Lung (tissue), 11 donors: ENCODE measurements at regions not wholly inside any gene's neighbourhood (a gene's known extent, or its start where the extent isn't known, plus 50 kb on each side); places are given as distances from the start of the nearest gene placed in this dataset.

Source experiments
- ATAC-seq: fragments of 200-7000 bp; cut with Tn5 transposase; one replicate; pipeline ENCODE4 v1.9.1; 2020; ENCODE audit warnings: moderate number of reproducible peaks; ENCODE audit not compliant: insufficient read depth, low FRiP score
- DNase-seq, 3 donors: peaks; one replicate each; pipeline ENCODE4 v3.0.0-alpha.2; 2013 to 2017
- H3K27ac ChIP-seq, 2 donors: one replicate each; pipeline ENCODE4 v1.5.1; 2013; ENCODE audit warnings: mild to moderate bottlenecking in 2 of 2, moderate library complexity in 2 of 2, control low read depth in 1 of 2, inconsistent platforms in 1 of 2, low read depth in 1 of 2, low read length in 1 of 2
- H3K27me3 ChIP-seq, 3 donors: one replicate each; pipeline ENCODE4 v1.5.1; 2013; ENCODE audit warnings: low read length in 2 of 3; ENCODE audit not compliant: control insufficient read depth in 3 of 3, insufficient read depth in 3 of 3
- H3K36me3 ChIP-seq, 4 donors: one replicate each; pipeline ENCODE4 v1.5.1; 2013; ENCODE audit warnings: low read length in 4 of 4, mild to moderate bottlenecking in 1 of 4, moderate library complexity in 1 of 4; ENCODE audit not compliant: control insufficient read depth in 4 of 4, insufficient read depth in 4 of 4
- H3K4me1 ChIP-seq, 5 donors: one replicate each; pipeline ENCODE4 v1.5.1; 2013; ENCODE audit warnings: low read length in 5 of 5, mild to moderate bottlenecking in 2 of 5, moderate library complexity in 1 of 5; ENCODE audit not compliant: control insufficient read depth in 5 of 5, insufficient read depth in 5 of 5
- H3K4me3 ChIP-seq: one replicate; pipeline ENCODE4 v1.5.1; 2013; ENCODE audit warnings: mild to moderate bottlenecking, control low read depth, moderate library complexity
- H3K9ac ChIP-seq, 2 donors: one replicate each; pipeline ENCODE4 v1.5.1; 2013; ENCODE audit warnings: low read length in 2 of 2, control low read depth in 1 of 2; ENCODE audit not compliant: insufficient read depth in 1 of 2
- H3K9me3 ChIP-seq, 4 donors: one replicate each; pipeline ENCODE4 v1.5.1; 2013; ENCODE audit warnings: low read length in 3 of 4, mild to moderate bottlenecking in 1 of 4, moderate library complexity in 1 of 4; ENCODE audit not compliant: control insufficient read depth in 4 of 4, insufficient read depth in 3 of 4
- CTCF ChIP-seq: IDR thresholded peaks from 2 replicates; pipeline ENCODE4 v1.5.1; 2012; ENCODE audit warnings: mild to moderate bottlenecking; ENCODE audit errors: control extremely low read depth, extremely low read depth
- WGBS, 2 donors: extraction: QIAGEN DNeasy Blood & Tissue Kit; methylation state at CpG; one replicate each; pipeline ENCODE4 v1.1.7; 2013; 5-methylcytosine and 5-hydroxymethylcytosine counted together
- donor health status: control.
- donor health status: control.
- donor health status: Bipolar disorder and iron deficiency.
- donor health status: healthy.
- donor health status: DM: yes; HTN: yes; CAD: no.

- H3K4me3 ChIP-seq = no peak overlapping the region
- peaks cover 0 to 17% (median 0%) of the 10 kb centered on the region in 3 donors for H3K27me3 ChIP-seq
- H3K4me1 ChIP-seq = peaks cover 0 to 6% (median 0%) of the 10 kb centered on the region in 5 donors
- 58 to 61% methylated on average over 2 of the region's 2 CpGs for WGBS, 2 donors
- H3K9ac ChIP-seq = no peak overlapping the region
- ATAC-seq (no peak), DNase-seq (no peak)
- TF ChIP-seq CTCF = no peak
- no peak overlapping the region for H3K27ac ChIP-seq
- H3K9me3 ChIP-seq = peaks cover 0 to 3% (median 0%) of the 10 kb centered on the region in 4 donors
- no peaks in the 10 kb centered on the region for H3K36me3 ChIP-seq
These were observed 217.2 kb upstream of the NCAM1 start for GRCh38 chr11:112744041-112744440.

- no peak overlapping the region for H3K9ac ChIP-seq
- ATAC-seq (no peak), DNase-seq (no peak)
- H3K36me3 ChIP-seq = no peaks in the 10 kb centered on the region
- H3K27ac ChIP-seq = no peak overlapping the region
- H3K9me3 ChIP-seq = peaks cover 0 to 3% (median 0%) of the 10 kb centered on the region in 4 donors
- WGBS, 2 donors = 68 to 77% methylated on average over 6 of the region's 6 CpGs
- peaks cover 0 to 13% (median 0%) of the 10 kb centered on the region in 3 donors for H3K27me3 ChIP-seq
- no peak overlapping the region for H3K4me3 ChIP-seq
- TF ChIP-seq CTCF = no peak
- H3K4me1 ChIP-seq = peaks cover 0 to 14% (median 0%) of the 10 kb centered on the region in 5 donors
These were observed 215.2 kb upstream of the NCAM1 start for GRCh38 chr11:112745973-112746372.

GRCh38 chr11:112748252-112748651, 213.0 kb upstream of the NCAM1 start:
- TF ChIP-seq CTCF = no peak

More at GRCh38 chr11:112748252-112748651, 213.0 kb upstream of the NCAM1 start:
- H3K9ac ChIP-seq = no peak overlapping the region
- no peak overlapping the region for H3K4me3 ChIP-seq
- H3K36me3 ChIP-seq = no peaks in the 10 kb centered on the region
- no peak for ATAC-seq
- H3K27me3 ChIP-seq = peaks cover 0 to 13% (median 0%) of the 10 kb centered on the region in 3 donors
- H3K27ac ChIP-seq = peak overlapping the region in 1 of 2 donors; percentile 4
- H3K4me1 ChIP-seq = peaks cover 0 to 14% (median 0%) of the 10 kb centered on the region in 5 donors
- DNase-seq = no peak
- WGBS, 2 donors = 70 to 78% methylated on average over 5 of the region's 5 CpGs
- peaks cover 0 to 3% (median 0%) of the 10 kb centered on the region in 4 donors for H3K9me3 ChIP-seq
